ENCODE measurements at regions not wholly inside any gene's neighbourhood (a gene's known extent, or its start where the extent isn't known, plus 50 kb on each side); places are given as distances from the start of the nearest gene placed in this dataset.

DNA sequence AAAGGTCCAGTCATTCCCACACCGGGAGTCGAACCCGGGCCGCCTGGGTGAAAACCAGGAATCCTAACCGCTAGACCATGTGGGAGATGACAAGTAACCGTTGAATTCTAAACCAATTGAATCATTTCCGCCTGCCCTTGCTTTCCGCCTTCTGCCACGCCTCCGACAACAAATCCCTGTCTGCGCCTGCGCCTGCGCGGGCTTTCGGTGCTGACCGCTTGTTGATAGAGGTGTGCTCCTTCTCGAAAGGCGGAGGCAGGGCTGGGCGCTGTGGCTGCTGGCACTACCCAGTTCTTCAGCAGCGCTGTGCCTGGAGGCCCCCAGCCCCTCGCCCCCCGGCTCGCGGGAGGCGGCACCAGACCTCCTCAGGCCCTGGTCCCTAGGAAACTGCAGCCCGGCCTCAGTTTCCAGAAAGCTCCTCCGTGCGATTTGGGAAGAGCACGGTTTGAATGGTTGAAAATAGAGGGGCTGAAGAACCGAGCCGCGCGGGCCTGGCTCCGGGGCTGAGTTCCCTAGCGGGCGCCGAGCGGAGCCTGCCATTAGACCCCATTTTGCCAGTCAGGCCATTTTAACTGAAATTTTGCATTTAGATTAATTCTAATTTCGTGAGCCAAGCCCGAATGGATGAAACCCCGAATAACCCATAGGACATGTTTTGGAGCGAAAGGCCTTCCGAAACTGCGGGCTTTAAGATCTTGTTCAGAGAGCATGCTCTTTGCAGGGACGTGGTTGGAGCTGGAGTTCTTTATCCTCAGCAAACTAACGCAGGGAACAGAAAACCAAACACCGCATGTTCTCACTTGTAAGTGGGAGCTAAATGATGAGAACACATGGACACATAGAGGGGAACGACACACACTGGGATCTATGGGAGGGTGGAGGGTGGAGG lies 219.3 kb upstream of the ATP10A start:
- TF ChIP-seq POLR2A (IDR thresholded peaks at IDR 0.05): peak; percentile 69
- TF ChIP-seq, protein P1, sequence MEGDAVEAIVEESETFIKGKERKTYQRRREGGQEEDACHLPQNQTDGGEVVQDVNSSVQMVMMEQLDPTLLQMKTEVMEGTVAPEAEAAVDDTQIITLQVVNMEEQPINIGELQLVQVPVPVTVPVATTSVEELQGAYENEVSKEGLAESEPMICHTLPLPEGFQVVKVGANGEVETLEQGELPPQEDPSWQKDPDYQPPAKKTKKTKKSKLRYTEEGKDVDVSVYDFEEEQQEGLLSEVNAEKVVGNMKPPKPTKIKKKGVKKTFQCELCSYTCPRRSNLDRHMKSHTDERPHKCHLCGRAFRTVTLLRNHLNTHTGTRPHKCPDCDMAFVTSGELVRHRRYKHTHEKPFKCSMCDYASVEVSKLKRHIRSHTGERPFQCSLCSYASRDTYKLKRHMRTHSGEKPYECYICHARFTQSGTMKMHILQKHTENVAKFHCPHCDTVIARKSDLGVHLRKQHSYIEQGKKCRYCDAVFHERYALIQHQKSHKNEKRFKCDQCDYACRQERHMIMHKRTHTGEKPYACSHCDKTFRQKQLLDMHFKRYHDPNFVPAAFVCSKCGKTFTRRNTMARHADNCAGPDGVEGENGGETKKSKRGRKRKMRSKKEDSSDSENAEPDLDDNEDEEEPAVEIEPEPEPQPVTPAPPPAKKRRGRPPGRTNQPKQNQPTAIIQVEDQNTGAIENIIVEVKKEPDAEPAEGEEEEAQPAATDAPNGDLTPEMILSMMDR (IDR thresholded peaks at IDR 0.05): peak in 2 of 3 donors; percentile 4 to 33
